Activated CD4-positive, alpha-beta T cell treated with anti-CD3 and anti-CD28 coated beads, Interleukin-2, amount 10 ng/mL, durations not matched to agents 24 days and 14 days (primary cell): ENCODE measurements at regions not wholly inside any gene's neighbourhood (a gene's known extent, or its start where the extent isn't known, plus 50 kb on each side); places are given as distances from the start of the nearest gene placed in this dataset.

Experiments
- DNase-seq: peaks from one replicate; pipeline ENCODE4 v3.0.0; 2022
- H3K27ac Mint-ChIP-seq: one replicate; pipeline ENCODE4 v1.8.0; 2022; ENCODE audit warnings: mild to moderate bottlenecking, mixed read lengths
- H3K27me3 Mint-ChIP-seq: one replicate; pipeline ENCODE4 v1.8.0; 2022; ENCODE audit warnings: mixed read lengths
- H3K36me3 Mint-ChIP-seq: one replicate; pipeline ENCODE4 v1.8.0; 2022; ENCODE audit warnings: low read depth, mild to moderate bottlenecking, mixed read lengths
- H3K4me1 Mint-ChIP-seq: one replicate; pipeline ENCODE4 v1.8.0; 2021; ENCODE audit warnings: mixed read lengths
- H3K4me3 Mint-ChIP-seq: one replicate; pipeline ENCODE4 v1.8.0; 2022; ENCODE audit warnings: mild to moderate bottlenecking, moderate library complexity, mixed read lengths
- H3K9me3 Mint-ChIP-seq: one replicate; pipeline ENCODE4 v1.8.0; 2021; ENCODE audit warnings: mixed read lengths
- intact Hi-C: fragments of 100-400 bp; cut with micrococcal nuclease; formaldehyde crosslinking; loops from one replicate; pipeline ENCODE4 v1.15.1; 2023

DNA sequence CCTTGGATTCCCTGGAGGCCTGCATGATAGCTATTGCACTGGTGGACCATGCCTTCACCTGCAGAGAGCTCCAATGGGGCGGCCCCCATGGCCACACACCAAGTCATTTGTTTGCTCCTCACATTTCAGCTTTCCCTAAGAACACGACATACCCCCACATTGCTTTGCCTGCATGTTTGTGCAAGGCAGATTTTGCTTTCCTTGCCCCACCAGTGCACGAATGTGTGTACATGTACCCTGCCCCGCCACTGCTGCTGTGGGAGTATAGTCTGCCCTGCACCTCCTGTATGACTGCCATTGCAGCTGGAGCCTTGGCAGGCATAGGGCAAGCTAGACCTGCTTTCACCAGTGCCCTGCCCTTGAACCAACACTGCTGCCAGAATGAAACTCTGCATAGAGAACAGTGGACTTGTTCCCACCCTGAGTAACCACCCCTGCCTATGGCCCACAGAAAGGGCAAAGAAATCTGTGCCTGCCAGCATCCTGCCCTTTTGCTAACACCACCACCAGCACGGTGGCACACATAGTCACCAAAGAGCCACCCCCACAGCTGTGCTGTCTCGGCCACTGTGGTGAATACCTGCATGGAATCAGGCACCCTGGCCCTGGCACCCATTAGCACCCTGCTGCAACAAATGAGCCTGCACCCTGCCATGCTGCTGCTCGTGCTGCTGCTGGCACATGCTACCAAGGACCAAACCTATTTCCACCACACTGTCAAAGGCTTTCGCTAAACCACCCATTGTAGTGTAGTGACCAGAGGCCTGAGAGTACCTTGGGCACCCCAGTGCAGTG is 661.7 kb upstream of the FAM241A start:
- Mint-ChIP-seq H3K36me3 (no peaks in the 10 kb centered on the region), H3K4me1 (no peaks in the 10 kb centered on the region), H3K27ac (no peak overlapping the region), H3K4me3 (no peak overlapping the region), H3K9me3 (peaks cover 3% of the 10 kb centered on the region), H3K27me3 (no peaks in the 10 kb centered on the region)
- intact Hi-C loops: no loop called here
- DNase-seq: no peak

DNA sequence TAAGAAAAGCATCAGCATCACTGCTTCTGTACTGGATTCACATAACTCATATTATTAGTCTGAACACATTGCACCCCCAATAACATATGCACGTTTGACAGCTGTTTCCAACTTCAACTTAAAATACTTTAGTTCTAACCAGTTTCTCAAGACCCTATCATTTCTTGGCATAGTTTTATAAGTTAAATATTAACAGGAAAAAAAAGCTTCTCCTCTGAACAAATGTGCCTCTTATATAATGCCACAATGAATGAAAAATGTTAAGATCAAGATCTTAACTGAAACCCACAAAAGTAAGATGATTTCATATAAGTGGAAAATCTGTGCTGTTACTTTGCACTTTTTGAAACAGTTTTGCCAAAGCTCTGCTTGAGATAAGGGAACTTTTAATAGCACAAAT is 652.8 kb upstream of the FAM241A start:
- intact Hi-C loops: no loop called here
- no peak for DNase-seq
- H3K36me3 Mint-ChIP-seq: no peaks in the 10 kb centered on the region
- H3K27ac Mint-ChIP-seq: no peak overlapping the region
- H3K4me1 Mint-ChIP-seq: no peaks in the 10 kb centered on the region
- H3K4me3 Mint-ChIP-seq: no peak overlapping the region
- H3K27me3 Mint-ChIP-seq: no peaks in the 10 kb centered on the region
- no peaks in the 10 kb centered on the region for H3K9me3 Mint-ChIP-seq

DNA sequence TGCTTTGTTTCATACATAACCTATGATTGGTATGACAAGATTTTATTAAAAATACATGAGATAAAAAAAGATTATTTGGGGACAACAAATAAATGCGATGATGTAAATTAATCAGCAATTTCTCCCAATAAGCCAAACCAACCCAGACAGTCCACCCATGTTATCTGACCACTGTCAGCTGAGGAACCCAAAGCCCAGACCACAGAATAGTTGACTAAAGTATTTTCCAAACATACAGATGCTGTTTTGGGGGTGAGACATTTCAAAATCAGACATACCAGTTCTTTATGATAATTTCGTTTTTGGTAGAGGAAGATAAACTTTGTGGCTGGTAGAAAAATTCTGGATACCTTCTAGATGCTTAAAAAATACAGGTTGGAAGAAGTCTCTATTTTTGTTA is 650.8 kb upstream of the FAM241A start:
- no peaks in the 10 kb centered on the region for H3K9me3 Mint-ChIP-seq
- no peak overlapping the region for H3K27ac Mint-ChIP-seq
- H3K27me3 Mint-ChIP-seq: no peaks in the 10 kb centered on the region
- H3K4me1 Mint-ChIP-seq: no peaks in the 10 kb centered on the region
- no peak overlapping the region for H3K4me3 Mint-ChIP-seq
- H3K36me3 Mint-ChIP-seq: no peaks in the 10 kb centered on the region
- intact Hi-C loops: no loop called here
- DNase-seq: no peak

DNA sequence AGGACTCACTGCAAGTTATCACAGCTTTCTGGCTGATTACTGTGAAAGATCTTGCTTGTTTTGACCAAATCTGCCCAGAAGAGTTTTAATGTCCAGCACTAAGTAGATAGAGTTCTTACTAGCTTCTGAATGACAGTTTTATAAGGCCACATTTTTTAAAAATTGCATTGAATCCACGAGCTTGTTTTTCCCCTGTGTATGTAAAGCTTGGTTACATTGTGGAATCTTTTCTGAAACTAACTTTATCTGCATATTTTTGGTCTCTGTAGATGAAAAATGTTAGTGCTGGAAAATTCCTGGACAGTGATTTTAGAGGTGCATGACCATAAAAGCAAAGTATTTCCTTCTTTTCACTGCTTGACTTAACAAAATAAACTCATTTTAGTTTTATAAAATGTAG is 650.3 kb upstream of the FAM241A start:
- Mint-ChIP-seq H3K27ac (no peak overlapping the region), H3K4me3 (no peak overlapping the region), H3K27me3 (no peaks in the 10 kb centered on the region), H3K36me3 (no peaks in the 10 kb centered on the region), H3K9me3 (no peaks in the 10 kb centered on the region), H3K4me1 (no peaks in the 10 kb centered on the region)
- DNase-seq: no peak
- intact Hi-C loops: no loop called here

DNA sequence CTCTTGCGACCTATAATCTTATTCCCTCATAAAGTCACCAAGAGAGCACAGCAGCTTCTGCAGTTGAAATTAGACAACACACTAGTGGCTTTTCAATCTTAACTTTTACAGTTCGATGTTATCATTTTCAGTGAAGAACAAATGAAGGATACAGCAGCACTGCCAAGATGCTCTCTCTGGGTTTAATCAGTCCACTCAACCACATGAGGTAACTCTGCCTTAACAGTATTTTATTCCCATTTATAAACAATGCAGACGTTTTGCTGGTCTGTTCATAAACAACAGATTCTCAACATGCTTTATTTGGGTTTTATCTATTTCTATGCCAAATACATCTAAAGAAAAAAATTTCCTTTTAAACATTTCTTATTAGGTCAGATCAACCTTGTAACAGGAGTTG is 646.0 kb upstream of the FAM241A start:
- no peaks in the 10 kb centered on the region for H3K9me3 Mint-ChIP-seq
- no peaks in the 10 kb centered on the region for H3K36me3 Mint-ChIP-seq
- no peaks in the 10 kb centered on the region for H3K27me3 Mint-ChIP-seq
- H3K4me3 Mint-ChIP-seq: no peak overlapping the region
- H3K4me1 Mint-ChIP-seq: no peaks in the 10 kb centered on the region
- intact Hi-C loops: no loop called here
- H3K27ac Mint-ChIP-seq: no peak overlapping the region
- no peak for DNase-seq

DNA sequence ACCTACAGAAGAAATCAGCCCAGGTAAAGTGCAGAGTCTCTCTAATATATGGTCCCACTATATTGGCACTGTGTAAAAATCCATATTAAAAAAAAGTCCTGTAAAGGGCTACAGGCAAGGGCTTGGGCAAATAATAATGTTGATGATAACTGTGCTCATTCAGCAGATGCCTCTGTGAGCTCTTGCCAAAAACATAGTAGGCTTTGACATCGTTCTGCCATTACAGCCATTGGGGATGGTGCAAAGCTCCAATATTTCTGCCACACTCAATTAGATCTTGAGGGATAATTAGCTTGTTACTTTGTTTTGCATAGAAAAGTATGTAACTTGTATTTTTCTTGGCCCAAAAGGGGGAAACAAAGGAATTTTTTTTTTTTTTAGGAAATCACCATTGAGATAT is 645.5 kb upstream of the FAM241A start:
- Mint-ChIP-seq H3K27me3 (no peaks in the 10 kb centered on the region), H3K4me1 (no peaks in the 10 kb centered on the region), H3K27ac (no peak overlapping the region), H3K36me3 (no peaks in the 10 kb centered on the region), H3K4me3 (no peak overlapping the region), H3K9me3 (no peaks in the 10 kb centered on the region)
- intact Hi-C loops: no loop called here
- no peak for DNase-seq

DNA sequence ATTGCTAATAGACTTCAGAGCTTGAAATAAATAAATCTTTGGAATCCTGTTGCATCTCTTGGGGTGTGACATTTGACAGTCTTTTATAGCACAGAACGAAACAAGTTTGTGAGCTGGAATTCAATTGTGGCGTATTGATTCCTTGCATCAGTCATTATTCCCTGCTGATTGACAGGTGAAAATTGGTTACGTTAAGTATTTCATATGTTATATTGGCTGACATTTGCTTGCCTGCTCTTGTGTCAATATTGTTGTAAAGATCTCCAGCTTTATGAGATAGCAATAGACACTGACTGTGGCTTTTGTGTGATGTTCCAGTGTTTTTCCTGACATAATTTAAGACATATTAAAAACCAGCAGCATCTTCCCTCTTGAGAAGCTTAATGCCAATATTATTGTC is 644.4 kb upstream of the FAM241A start:
- H3K9me3 Mint-ChIP-seq: no peaks in the 10 kb centered on the region
- no peaks in the 10 kb centered on the region for H3K27me3 Mint-ChIP-seq
- H3K4me3 Mint-ChIP-seq: no peak overlapping the region
- no peak for DNase-seq
- no peaks in the 10 kb centered on the region for H3K4me1 Mint-ChIP-seq
- H3K36me3 Mint-ChIP-seq: no peaks in the 10 kb centered on the region
- H3K27ac Mint-ChIP-seq: no peak overlapping the region
- intact Hi-C loops: no loop called here

DNA sequence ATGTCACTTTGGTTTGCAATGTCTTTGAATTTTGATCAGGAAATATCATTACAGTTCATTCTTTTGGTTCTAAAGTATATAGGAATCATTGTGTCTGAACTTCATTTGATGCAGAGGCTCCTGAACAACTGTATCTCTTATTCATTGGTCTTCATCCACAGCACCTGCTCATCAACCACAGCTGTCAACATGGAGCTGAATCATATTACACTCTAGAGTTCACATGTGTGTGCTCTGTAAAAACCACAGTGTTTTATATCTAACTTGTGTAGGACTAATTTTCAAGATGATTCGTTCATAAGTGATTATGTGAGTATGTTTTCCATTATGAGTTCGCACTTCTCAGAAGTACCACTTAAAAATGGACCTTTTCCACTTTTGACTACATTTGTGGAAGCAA is 643.3 kb upstream of the FAM241A start:
- Mint-ChIP-seq H3K9me3 (no peaks in the 10 kb centered on the region), H3K27me3 (no peaks in the 10 kb centered on the region), H3K4me1 (no peaks in the 10 kb centered on the region), H3K27ac (no peak overlapping the region), H3K4me3 (no peak overlapping the region), H3K36me3 (no peaks in the 10 kb centered on the region)
- DNase-seq: no peak
- intact Hi-C loops: no loop called here

DNA sequence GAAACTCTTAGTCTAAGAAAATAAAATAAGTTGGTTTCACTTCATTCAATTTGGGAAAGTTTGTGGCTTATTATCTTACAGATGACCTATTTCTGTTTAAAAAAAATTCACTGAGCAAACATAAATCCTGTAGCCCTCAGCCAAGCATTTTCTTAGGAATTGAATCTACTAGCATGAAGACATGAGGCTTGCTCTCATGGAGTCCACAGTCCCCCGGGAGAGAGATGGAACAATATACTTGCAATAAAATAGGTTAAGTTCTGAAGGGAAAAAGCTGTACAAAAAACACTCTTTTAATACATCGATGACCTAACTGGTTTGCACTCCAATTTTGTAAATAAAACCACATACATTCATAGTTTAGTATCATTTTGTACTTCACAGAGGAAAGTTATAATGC is 642.6 kb upstream of the FAM241A start:
- no peaks in the 10 kb centered on the region for H3K36me3 Mint-ChIP-seq
- no peak for DNase-seq
- H3K4me3 Mint-ChIP-seq: no peak overlapping the region
- intact Hi-C loops: no loop called here
- H3K4me1 Mint-ChIP-seq: no peaks in the 10 kb centered on the region
- no peak overlapping the region for H3K27ac Mint-ChIP-seq
- no peaks in the 10 kb centered on the region for H3K27me3 Mint-ChIP-seq
- no peaks in the 10 kb centered on the region for H3K9me3 Mint-ChIP-seq

DNA sequence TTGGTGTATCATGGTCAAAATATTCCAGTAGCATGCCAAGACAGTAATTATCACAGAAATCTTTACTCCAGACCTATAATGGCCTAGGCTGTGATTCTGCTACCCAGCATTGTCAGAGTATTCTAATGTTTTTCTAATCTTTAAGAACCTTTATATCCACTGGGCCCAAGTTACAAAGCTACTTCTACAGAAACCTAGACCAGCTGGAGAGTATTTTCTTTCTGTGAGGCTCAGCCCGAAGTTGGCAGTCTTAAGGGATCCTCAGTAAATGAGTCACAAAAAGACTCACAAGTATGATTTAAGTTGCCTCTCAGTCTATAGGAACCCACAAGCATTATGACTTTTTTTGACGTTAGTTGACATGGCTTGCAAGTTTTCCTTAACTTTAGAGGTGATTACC is 638.5 kb upstream of the FAM241A start:
- H3K4me3 Mint-ChIP-seq: no peak overlapping the region
- intact Hi-C loops: no loop called here
- H3K9me3 Mint-ChIP-seq: no peaks in the 10 kb centered on the region
- DNase-seq: no peak
- H3K27ac Mint-ChIP-seq: no peak overlapping the region
- no peaks in the 10 kb centered on the region for H3K36me3 Mint-ChIP-seq
- H3K4me1 Mint-ChIP-seq: no peaks in the 10 kb centered on the region
- no peaks in the 10 kb centered on the region for H3K27me3 Mint-ChIP-seq

DNA sequence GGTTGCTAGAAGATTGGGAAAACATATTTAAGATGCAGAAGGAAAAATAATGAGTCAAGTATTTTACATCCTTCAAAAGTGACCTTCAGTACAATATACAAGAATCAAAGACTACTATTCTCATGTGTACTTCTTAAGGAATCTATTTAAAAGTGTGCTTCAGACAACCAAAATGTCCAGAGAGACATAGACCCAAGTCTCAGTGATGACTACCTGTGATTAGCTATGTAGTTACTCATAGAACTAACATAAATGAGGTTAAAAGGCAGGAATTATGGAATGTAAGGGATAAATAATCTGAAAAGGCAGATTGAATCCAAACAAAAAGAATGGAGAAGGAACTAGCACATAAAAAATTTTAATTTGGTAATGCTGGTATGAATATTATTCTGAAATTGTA is 634.7 kb upstream of the FAM241A start:
- H3K4me1 Mint-ChIP-seq: no peaks in the 10 kb centered on the region
- no peak overlapping the region for H3K27ac Mint-ChIP-seq
- no peaks in the 10 kb centered on the region for H3K9me3 Mint-ChIP-seq
- DNase-seq: no peak
- H3K4me3 Mint-ChIP-seq: no peak overlapping the region
- H3K36me3 Mint-ChIP-seq: no peaks in the 10 kb centered on the region
- no peaks in the 10 kb centered on the region for H3K27me3 Mint-ChIP-seq
- intact Hi-C loops: no loop called here

DNA sequence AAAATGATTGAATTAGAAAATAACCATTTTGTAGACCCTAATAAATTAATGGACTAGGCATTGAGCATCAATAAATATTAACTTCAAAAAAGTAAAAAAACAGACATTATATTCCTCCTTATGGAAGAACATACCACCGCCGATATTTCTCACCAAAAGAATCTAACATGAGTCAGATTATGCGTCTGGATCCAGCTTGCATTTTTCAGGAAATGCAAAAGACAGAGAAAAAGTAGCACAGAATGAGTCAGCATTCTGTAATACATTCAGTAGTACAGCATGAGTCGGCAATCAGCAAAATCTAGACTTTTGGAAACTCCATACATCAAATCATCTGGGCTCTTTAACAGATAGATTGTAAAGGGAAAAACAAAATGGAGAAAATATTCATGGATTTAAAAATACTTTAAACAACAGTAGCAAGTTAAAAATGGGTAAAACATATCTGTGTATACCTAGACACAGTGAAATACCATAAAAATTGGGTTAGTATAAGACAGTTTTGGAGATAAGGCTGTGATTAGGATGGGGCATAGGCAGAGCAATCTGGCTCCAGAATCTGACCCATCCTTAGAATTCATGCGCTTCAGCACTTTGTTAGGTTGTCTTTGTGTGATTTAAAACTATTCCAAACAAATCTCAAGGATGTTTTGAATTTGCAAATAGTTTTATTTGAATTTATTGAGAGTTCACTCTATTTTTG is 633.0 kb upstream of the FAM241A start:
- no peak for DNase-seq
- H3K9me3 Mint-ChIP-seq: no peaks in the 10 kb centered on the region
- no peaks in the 10 kb centered on the region for H3K27me3 Mint-ChIP-seq
- H3K4me1 Mint-ChIP-seq: no peaks in the 10 kb centered on the region
- intact Hi-C loops: no loop called here
- H3K4me3 Mint-ChIP-seq: no peak overlapping the region
- no peaks in the 10 kb centered on the region for H3K36me3 Mint-ChIP-seq
- no peak overlapping the region for H3K27ac Mint-ChIP-seq

DNA sequence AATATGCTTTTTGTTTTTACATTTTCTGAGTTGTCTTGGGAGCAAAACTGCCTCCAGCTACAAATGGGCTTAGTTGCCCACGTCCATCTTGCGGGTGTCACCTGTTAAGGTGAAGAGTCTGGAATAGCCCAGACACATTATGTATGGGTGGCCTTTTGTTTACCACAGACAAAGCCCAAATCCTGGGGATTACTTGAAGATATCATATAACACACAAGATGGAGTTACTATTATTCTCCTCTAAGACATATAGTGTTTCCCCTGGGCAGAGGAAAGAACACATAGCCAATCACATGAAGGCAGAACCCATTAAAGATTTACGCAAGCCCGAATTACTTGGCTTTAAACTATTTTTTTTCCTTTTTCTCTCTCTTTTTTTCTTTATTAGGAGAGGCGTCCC is 625.6 kb upstream of the FAM241A start:
- no peak overlapping the region for H3K4me3 Mint-ChIP-seq
- no peak overlapping the region for H3K27ac Mint-ChIP-seq
- no peaks in the 10 kb centered on the region for H3K36me3 Mint-ChIP-seq
- no peaks in the 10 kb centered on the region for H3K4me1 Mint-ChIP-seq
- DNase-seq: no peak
- no peaks in the 10 kb centered on the region for H3K9me3 Mint-ChIP-seq
- H3K27me3 Mint-ChIP-seq: no peaks in the 10 kb centered on the region
- intact Hi-C loops: no loop called here

DNA sequence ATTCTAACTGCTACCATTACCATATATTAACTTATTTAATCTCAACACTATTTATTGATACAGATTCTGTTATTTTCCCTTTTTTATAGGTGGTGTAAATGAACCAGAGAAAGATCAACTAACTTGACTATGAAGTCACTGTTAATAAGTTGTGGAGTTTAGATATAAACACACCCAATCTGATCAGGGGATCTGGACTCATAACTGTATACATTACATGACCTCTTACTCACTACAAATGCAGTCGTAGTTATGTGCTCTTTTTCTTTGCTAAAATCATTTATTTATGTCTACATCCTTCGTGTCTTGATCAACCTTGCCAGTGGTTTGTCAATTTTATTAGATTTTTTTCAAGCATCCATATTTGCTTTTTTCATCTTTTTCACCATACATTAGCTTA is 614.8 kb upstream of the FAM241A start:
- H3K27ac Mint-ChIP-seq: no peak overlapping the region
- H3K27me3 Mint-ChIP-seq: no peaks in the 10 kb centered on the region
- no peaks in the 10 kb centered on the region for H3K36me3 Mint-ChIP-seq
- no peak for DNase-seq
- H3K4me1 Mint-ChIP-seq: no peaks in the 10 kb centered on the region
- intact Hi-C loops: no loop called here
- H3K9me3 Mint-ChIP-seq: no peaks in the 10 kb centered on the region
- no peak overlapping the region for H3K4me3 Mint-ChIP-seq

DNA sequence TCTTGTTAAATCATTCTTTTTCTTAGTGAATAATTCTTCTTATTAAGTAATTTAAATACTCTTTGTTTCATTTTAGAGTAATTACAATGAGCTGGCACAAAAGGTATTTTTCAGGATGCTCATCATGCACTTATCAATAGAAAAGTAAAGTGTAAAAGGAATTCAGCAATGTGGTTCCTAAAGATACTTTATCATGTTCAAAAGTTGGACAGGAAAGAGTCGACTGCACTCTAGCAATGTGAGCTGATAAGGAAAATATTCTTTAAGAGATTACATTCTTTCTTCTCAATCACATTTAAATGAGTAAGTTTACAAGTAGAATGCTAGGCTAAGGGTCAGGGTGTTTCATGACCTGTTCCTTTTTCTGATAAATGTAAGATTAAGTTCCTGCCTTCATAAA is 609.5 kb upstream of the FAM241A start:
- H3K4me1 Mint-ChIP-seq: no peaks in the 10 kb centered on the region
- no peaks in the 10 kb centered on the region for H3K9me3 Mint-ChIP-seq
- no peak for DNase-seq
- H3K27ac Mint-ChIP-seq: no peak overlapping the region
- H3K4me3 Mint-ChIP-seq: no peak overlapping the region
- no peaks in the 10 kb centered on the region for H3K27me3 Mint-ChIP-seq
- intact Hi-C loops: no loop called here
- no peaks in the 10 kb centered on the region for H3K36me3 Mint-ChIP-seq
